HEK293T (cell line): ENCODE measurements at regions not wholly inside any gene's neighbourhood (a gene's known extent, or its start where the extent isn't known, plus 50 kb on each side); places are given as distances from the start of the nearest gene placed in this dataset.

Source experiments
- CTCF ChIA-PET: fragments of 350-600 bp; formaldehyde crosslinking; extraction: SDS; loops from one replicate; lab custom pipeline; 2021; ENCODE audit warnings: antibody characterized with exemption, inconsistent platforms; lab: Yijun Ruan, JAX
- POLR2A ChIA-PET: fragments of 350-600 bp; formaldehyde crosslinking; extraction: SDS; loops from one replicate; lab custom pipeline; 2020; ENCODE audit warnings: antibody characterized with exemption, inconsistent platforms; lab: Yijun Ruan, JAX
- DNase-seq: peaks from one replicate; pipeline ENCODE4 v3.0.0; 2012; ENCODE audit warnings: mixed read lengths; ENCODE audit errors: extremely low spot score
- ARNT ChIP-seq: fragments of 450-650 bp; IDR thresholded peaks from 2 replicates; pipeline ENCODE4 v1.6.1; 2017; ENCODE audit warnings: mild to moderate bottlenecking
- BHLHE40 ChIP-seq: fragments of 450-650 bp; IDR thresholded peaks from 2 replicates; pipeline ENCODE4 v1.6.1; 2016; ENCODE audit warnings: mild to moderate bottlenecking, moderate library complexity, borderline replicate concordance
- CTBP1 ChIP-seq: fragments of 450-650 bp; IDR thresholded peaks from 2 replicates; pipeline ENCODE4 v1.6.1; 2016; ENCODE audit warnings: borderline replicate concordance
- ELF4 ChIP-seq: fragments of 450-650 bp; IDR thresholded peaks from 2 replicates; pipeline ENCODE4 v1.6.1; 2017; ENCODE audit warnings: antibody characterized with exemption
- FOXA1 ChIP-seq: fragments of 450-650 bp; IDR thresholded peaks from 2 replicates; pipeline ENCODE4 v1.6.1; 2016; ENCODE audit warnings: mild to moderate bottlenecking
- FOXK2 ChIP-seq: fragments of 450-650 bp; IDR thresholded peaks from 2 replicates; pipeline ENCODE4 v1.6.1; 2016; ENCODE audit warnings: mild to moderate bottlenecking
- FOXM1 ChIP-seq: fragments of 450-650 bp; IDR thresholded peaks from 2 replicates; pipeline ENCODE4 v1.6.1; 2017; ENCODE audit warnings: mild to moderate bottlenecking, borderline replicate concordance
- HDGF ChIP-seq: fragments of 450-650 bp; IDR thresholded peaks from 2 replicates; pipeline ENCODE4 v1.6.1; 2017; ENCODE audit warnings: antibody characterized with exemption, borderline replicate concordance
- L3MBTL2 ChIP-seq: fragments of 450-650 bp; conservative IDR thresholded peaks from 2 replicates; pipeline ENCODE4 v1.6.1; 2016; ENCODE audit warnings: mild to moderate bottlenecking
- LEF1 ChIP-seq: fragments of 450-650 bp; IDR thresholded peaks from 2 replicates; pipeline ENCODE4 v1.6.1; 2017; ENCODE audit warnings: mild to moderate bottlenecking, borderline replicate concordance
- NFRKB ChIP-seq: fragments of 450-650 bp; IDR thresholded peaks from 2 replicates; pipeline ENCODE4 v1.6.1; 2016; ENCODE audit warnings: mild to moderate bottlenecking, moderate library complexity
- PKNOX1 ChIP-seq: fragments of 450-650 bp; IDR thresholded peaks from 2 replicates; pipeline ENCODE4 v1.6.1; 2016
- SP1 ChIP-seq: fragments of 450-650 bp; IDR thresholded peaks from 2 replicates; pipeline ENCODE4 v1.6.1; 2017
- SUZ12 ChIP-seq: fragments of 450-650 bp; IDR thresholded peaks from 2 replicates; pipeline ENCODE4 v1.6.1; 2016; ENCODE audit warnings: mild to moderate bottlenecking
- TARDBP ChIP-seq: fragments of 450-650 bp; IDR thresholded peaks from 2 replicates; pipeline ENCODE4 v1.6.1; 2016
- ZNF384 ChIP-seq: fragments of 450-650 bp; IDR thresholded peaks from 2 replicates; pipeline ENCODE4 v1.6.1; 2016

GRCh38 chr1:239233626-239234025, 152.7 kb upstream of the CHRM3 start:
- DNase-seq = no peak
- no peak for TF ChIP-seq L3MBTL2
- no peak for TF ChIP-seq LEF1
- no peak for TF ChIP-seq FOXA1
- no peak for TF ChIP-seq ELF4
- no peak for TF ChIP-seq TARDBP
- no peak for TF ChIP-seq FOXM1
- TF ChIP-seq PKNOX1 = no peak
- TF ChIP-seq SUZ12 = no peak
- no peak for TF ChIP-seq FOXK2
- CTCF ChIA-PET = no interaction called here
- POLR2A ChIA-PET = no interaction called here

- ChIA-PET POLR2A (no interaction called here), CTCF (no interaction called here)
- no peak for DNase-seq
- TF ChIP-seq PKNOX1 = no peak
- no peak for TF ChIP-seq ELF4
- TF ChIP-seq FOXA1 = no peak
- TF ChIP-seq L3MBTL2 = no peak
- no peak for TF ChIP-seq TARDBP
- TF ChIP-seq NFRKB = no peak
- no peak for TF ChIP-seq BHLHE40
- TF ChIP-seq LEF1 = no peak
- TF ChIP-seq ARNT = no peak
- no peak for TF ChIP-seq ZNF384
- TF ChIP-seq SUZ12 = no peak
- TF ChIP-seq CTBP1 = no peak
- TF ChIP-seq SP1 = no peak
- TF ChIP-seq FOXM1 = no peak
- TF ChIP-seq FOXK2 = no peak
- TF ChIP-seq HDGF = no peak
These were observed 153.4 kb upstream of the CHRM3 start for GRCh38 chr1:239232921-239233320.

GRCh38 chr1:239228451-239228850, 157.9 kb upstream of the CHRM3 start:
- ChIA-PET POLR2A (no interaction called here), CTCF (no interaction called here)
- TF ChIP-seq NFRKB (no peak), BHLHE40 (no peak), LEF1 (no peak), SP1 (no peak), HDGF (no peak), ARNT (no peak), L3MBTL2 (no peak), ZNF384 (no peak)
- no peak for DNase-seq

- DNase-seq = no peak
- ChIA-PET CTCF (no interaction called here), POLR2A (no interaction called here)
- TF ChIP-seq FOXM1 = no peak
- no peak for TF ChIP-seq FOXA1
- TF ChIP-seq LEF1 = no peak
- no peak for TF ChIP-seq L3MBTL2
- no peak for TF ChIP-seq NFRKB
- TF ChIP-seq TARDBP = no peak
- no peak for TF ChIP-seq SUZ12
- no peak for TF ChIP-seq HDGF
- TF ChIP-seq CTBP1 = no peak
- no peak for TF ChIP-seq PKNOX1
These were observed 161.0 kb upstream of the CHRM3 start for GRCh38 chr1:239225396-239225795.

- DNase-seq = no peak
- no peak for TF ChIP-seq ZNF384
- TF ChIP-seq ARNT = no peak
- no peak for TF ChIP-seq NFRKB
- no peak for TF ChIP-seq L3MBTL2
- POLR2A ChIA-PET = no interaction called here
- CTCF ChIA-PET = no interaction called here
These were observed 162.3 kb upstream of the CHRM3 start for GRCh38 chr1:239224100-239224499.

GRCh38 chr1:239222999-239223398, 163.4 kb upstream of the CHRM3 start:
- no peak for DNase-seq
- ChIA-PET POLR2A (no interaction called here), CTCF (no interaction called here)
- TF ChIP-seq FOXK2 (no peak), PKNOX1 (no peak), ZNF384 (no peak), TARDBP (no peak), FOXA1 (no peak)

- CTCF ChIA-PET = no interaction called here
- POLR2A ChIA-PET = no interaction called here
- DNase-seq = no peak
- TF ChIP-seq LEF1 (no peak), CTBP1 (no peak), ZNF384 (no peak)
These were observed 164.7 kb upstream of the CHRM3 start for GRCh38 chr1:239221656-239222055.
